T-helper 9 cell (primary cell): ENCODE measurements at regions not wholly inside any gene's neighbourhood (a gene's known extent, or its start where the extent isn't known, plus 50 kb on each side); places are given as distances from the start of the nearest gene placed in this dataset.
"Not testable (repeated sequence)": the region's sequence is repeated elsewhere in the genome, so short reads cannot be mapped to it uniquely, and the experiment has no call there.

ENCODE experiments used
- DNase-seq: peaks from one replicate; pipeline ENCODE4 v3.0.0-alpha.2; 2020

DNA sequence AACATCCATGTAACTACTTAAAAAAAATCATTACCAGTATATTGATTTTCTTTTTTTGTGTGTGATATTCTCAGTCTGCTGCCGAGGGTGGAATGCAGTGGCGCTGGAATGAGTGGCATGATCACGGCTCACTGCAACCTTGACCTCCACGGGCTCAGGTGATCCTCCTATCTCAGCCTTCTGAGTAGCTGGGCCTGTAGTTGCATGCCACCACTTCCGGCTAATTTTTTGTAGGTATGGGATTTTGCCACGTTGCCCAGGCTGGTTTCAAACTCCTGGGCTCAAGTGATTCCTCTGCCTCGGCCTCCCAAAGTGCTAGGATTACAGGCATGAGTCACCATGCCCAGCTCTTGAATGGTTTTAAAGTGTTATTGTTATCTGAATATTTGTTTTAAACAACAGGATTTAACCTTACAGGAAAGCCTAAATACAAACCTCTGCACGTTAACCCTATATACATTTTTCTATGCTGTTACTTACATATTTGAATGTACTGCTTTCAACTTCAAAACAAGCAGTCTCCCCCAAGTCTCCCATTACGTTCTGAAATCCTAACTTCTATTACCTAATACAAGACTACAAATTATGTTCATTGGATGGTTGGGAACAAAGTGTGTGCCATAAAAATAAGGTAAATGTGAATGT, 61.7 kb downstream of the KPNA2 start:
- DNase-seq, result no peak

GRCh38 chr17:68099341-68099753, 63.8 kb downstream of the KPNA2 start:
- DNase-seq, result not testable (repeated sequence)

GRCh38 chr17:68100000-68100641, 64.6 kb downstream of the KPNA2 start:
- no peak for DNase-seq

GRCh38 chr17:68101075-68101986, 65.8 kb downstream of the KPNA2 start:
- peak; percentile 67 for DNase-seq

- no peak for DNase-seq
Observed at GRCh38 chr17:68101987-68102314, 66.4 kb downstream of the KPNA2 start.

GRCh38 chr17:68102318-68102758, 66.8 kb downstream of the KPNA2 start:
- peak; percentile 16 for DNase-seq

GRCh38 chr17:68103148-68103547, 67.6 kb downstream of the KPNA2 start:
- DNase-seq, result no peak

- no peak for DNase-seq
Observed at GRCh38 chr17:68106085-68106484, 70.5 kb downstream of the KPNA2 start.

GRCh38 chr17:68107373-68107772, 71.8 kb downstream of the KPNA2 start:
- DNase-seq, result no peak

- no peak for DNase-seq
Observed at GRCh38 chr17:68108313-68109000, 72.9 kb downstream of the KPNA2 start.

- DNase-seq, result not testable (repeated sequence)
Observed at GRCh38 chr17:68109404-68109803, 73.9 kb downstream of the KPNA2 start.

- not testable (repeated sequence) for DNase-seq
Observed at GRCh38 chr17:68116211-68116610, 80.7 kb downstream of the KPNA2 start.

DNA sequence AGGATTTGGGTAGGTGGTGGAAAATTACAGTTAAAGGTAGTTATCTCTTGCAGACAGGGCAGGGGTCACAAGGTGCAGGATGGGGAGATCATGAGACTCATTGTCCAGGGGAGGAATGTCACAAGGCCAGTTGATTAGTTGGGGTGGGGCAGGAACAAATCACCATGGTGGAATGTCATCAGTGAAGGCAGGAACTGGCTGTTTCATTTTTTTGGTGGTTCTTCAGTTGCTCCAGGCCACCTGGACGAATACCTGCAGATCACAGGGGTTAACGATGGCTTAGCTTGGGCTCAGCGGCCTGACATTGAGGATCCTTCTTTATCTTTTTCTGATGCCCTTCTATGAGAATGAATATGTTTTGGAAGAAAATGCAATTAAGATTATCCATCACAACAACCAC, 87.1 kb downstream of the KPNA2 start:
- DNase-seq, result no peak

GRCh38 chr17:68125111-68125870, 89.8 kb downstream of the KPNA2 start:
- no peak for DNase-seq

DNA sequence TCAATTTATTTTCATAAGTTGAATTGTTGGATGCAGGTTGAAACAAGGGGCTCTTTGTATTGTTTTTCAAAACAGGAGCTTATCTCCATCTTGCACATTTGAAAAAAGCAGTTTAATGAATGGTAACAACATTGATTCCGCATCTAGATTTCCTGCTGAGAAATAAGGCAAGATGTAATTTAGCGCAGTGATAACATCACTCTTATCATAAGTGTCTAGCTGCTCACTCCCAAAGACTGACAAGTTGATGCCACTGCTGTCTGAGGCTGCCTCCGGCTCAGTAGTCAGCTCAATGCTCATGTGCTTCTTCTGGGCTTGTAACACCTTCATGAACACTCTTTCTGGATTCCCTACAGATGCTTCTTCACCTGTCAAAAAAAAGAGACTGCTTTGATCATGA, 92.4 kb downstream of the KPNA2 start:
- no peak for DNase-seq

- DNase-seq, result no peak
Observed at GRCh38 chr17:68131456-68131855, 95.9 kb downstream of the KPNA2 start.

GRCh38 chr17:68133346-68134045, 98.0 kb downstream of the KPNA2 start:
- DNase-seq, result no peak

DNA sequence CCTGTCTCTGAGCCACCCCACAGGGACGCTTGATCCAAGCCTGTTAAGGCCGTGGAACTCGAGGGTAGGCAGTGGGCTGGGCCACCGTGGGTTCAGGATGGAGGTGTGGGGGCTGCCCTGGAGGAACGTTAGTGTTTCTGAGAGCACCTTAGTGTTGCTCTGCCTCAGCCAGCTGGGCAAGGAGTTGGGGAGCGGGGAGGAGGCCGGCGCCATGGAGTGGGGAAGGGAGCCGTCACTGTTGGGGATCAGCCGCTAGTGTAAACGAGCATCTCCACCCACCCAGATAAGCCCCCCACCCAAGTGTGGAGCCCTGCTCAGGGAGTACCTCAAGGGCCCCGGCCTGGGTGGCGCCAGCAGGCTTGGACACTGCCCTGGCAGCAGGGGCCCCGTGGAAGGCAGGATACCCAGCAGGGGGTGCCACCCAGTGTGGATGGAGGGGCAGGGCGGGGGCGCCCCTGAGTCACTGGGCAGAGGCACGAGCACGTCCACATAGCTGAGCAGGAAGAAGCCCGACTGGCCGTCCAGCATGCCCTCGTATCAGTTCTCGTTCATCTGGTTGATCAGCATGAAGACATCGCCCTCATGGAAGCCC, 98.6 kb downstream of the KPNA2 start:
- DNase-seq, result no peak

GRCh38 chr17:68134731-68135130, 99.2 kb downstream of the KPNA2 start:
- no peak for DNase-seq

GRCh38 chr17:68135141-68135887, 99.8 kb downstream of the KPNA2 start:
- no peak for DNase-seq
